Gastrocnemius medialis (tissue), 4 donors: ENCODE measurements at regions not wholly inside any gene's neighbourhood (a gene's known extent, or its start where the extent isn't known, plus 50 kb on each side); places are given as distances from the start of the nearest gene placed in this dataset.

Experiments used
- ATAC-seq, 2 donors: fragments of 150-250 bp; one replicate each; pipeline ENCODE4 v1.9.1; 2016
- DNase-seq, 2 donors: peaks; one replicate each; pipeline ENCODE4 v3.0.0-alpha.2; 2019
- H3K27ac ChIP-seq, 4 donors: fragments of 200-600 bp; sonication (generic); 1 replicate in 1 of 4; 2 replicates in 3 of 4; pipeline ENCODE4 v1.5.1; 2016 to 2018; ENCODE audit warnings: mild to moderate bottlenecking in 2 of 4, moderate library complexity in 1 of 4
- H3K27me3 ChIP-seq, 3 donors: fragments of 200-600 bp; sonication (generic) in 2 of 3; 1 replicate in 1 of 3; 2 replicates in 2 of 3; pipeline versions ENCODE4 v1.5.1 to v1.6.0; 2016 to 2019; ENCODE audit warnings: mild to moderate bottlenecking in 1 of 3, moderate library complexity in 1 of 3
- H3K36me3 ChIP-seq, 2 donors: fragments of 200-600 bp; sonication (generic) in 1 of 2; one replicate each; pipeline ENCODE4 v1.5.1; 2017 to 2018
- H3K4me1 ChIP-seq, 2 donors: fragments of 200-600 bp; sonication (generic) in 1 of 2; one replicate each; pipeline ENCODE4 v1.5.1; 2016 to 2017; ENCODE audit warnings: mild to moderate bottlenecking in 2 of 2
- H3K4me3 ChIP-seq, 4 donors: fragments of 200-600 bp; sonication (generic) in 3 of 4; 1 replicate in 1 of 4; 2 replicates in 3 of 4; pipeline ENCODE4 v1.5.1; 2016 to 2019; ENCODE audit warnings: mild to moderate bottlenecking in 2 of 4
- H3K9me3 ChIP-seq, 3 donors: fragments of 200-600 bp; sonication (generic) in 2 of 3; 1 replicate in 1 of 3; 2 replicates in 2 of 3; pipeline ENCODE4 v1.5.1; 2016 to 2019
- CTCF ChIP-seq, 5 experiments: fragments of 450-650 bp in 3 of 5; fragments of 200-600 bp in 2 of 5; sonication (generic) in 2 of 5; IDR thresholded peaks in 4 of 5; conservative IDR thresholded peaks in 1 of 5; 1 replicate in 4 of 5; 2 replicates in 1 of 5; pipeline ENCODE4 v1.5.1; 2016 to 2019; ENCODE audit warnings: antibody characterized with exemption in 5 of 5, mild to moderate bottlenecking in 3 of 5, moderate library complexity in 3 of 5
- POLR2A ChIP-seq, 2 donors: fragments of 450-650 bp; IDR thresholded peaks; one replicate each; pipeline ENCODE4 v1.6.1; 2017; ENCODE audit warnings: antibody characterized with exemption in 2 of 2, mild to moderate bottlenecking in 2 of 2, moderate library complexity in 2 of 2
- in situ Hi-C, 4 donors: fragments of 200-750 bp; cut with MboI; loops; one replicate each; pipeline versions ENCODE4 v1.15.0 to v1.8.0; 2017; ENCODE audit warnings: low sequenced_read_pairs in 4 of 4
- intact Hi-C: fragments of 100-400 bp; cut with DNase I; formaldehyde crosslinking; loops from one replicate; pipeline ENCODE4 v1.15.1; 2023; ENCODE audit warnings: low total_unique reads

- no peak for TF ChIP-seq POLR2A (IDR thresholded peaks at IDR 0.05)
- no peaks in the 10 kb centered on the region for H3K9me3 ChIP-seq
- H3K27me3 ChIP-seq = no peaks in the 10 kb centered on the region
- no peaks in the 10 kb centered on the region for H3K4me1 ChIP-seq
- H3K4me3 ChIP-seq = no peak overlapping the region
- intact Hi-C loops (no loop called here), in situ Hi-C loops (no loop called here)
- no peaks in the 10 kb centered on the region for H3K36me3 ChIP-seq
- H3K27ac ChIP-seq = no peak overlapping the region
- no peak for ATAC-seq
- DNase-seq = no peak
These were observed 407.6 kb upstream of the MANEA start for GRCh38 chr6:95169775-95170174.

- Histone ChIP-seq H3K9me3 (no peaks in the 10 kb centered on the region), H3K4me1 (no peaks in the 10 kb centered on the region), H3K27me3 (no peaks in the 10 kb centered on the region), H3K36me3 (no peaks in the 10 kb centered on the region), H3K27ac (no peak overlapping the region), H3K4me3 (no peak overlapping the region)
- intact Hi-C loops = no loop called here
- in situ Hi-C loops = no loop called here
- TF ChIP-seq POLR2A (IDR thresholded peaks at IDR 0.05) (no peak), CTCF (IDR thresholded peaks at IDR 0.05 in 4 of 5, conservative IDR thresholded peaks at IDR 0.05 in 1 of 5) (no peak)
- ATAC-seq = no peak
- no peak for DNase-seq
These were observed 401.2 kb upstream of the MANEA start for GRCh38 chr6:95175927-95176675.

- TF ChIP-seq CTCF (IDR thresholded peaks at IDR 0.05 in 4 of 5, conservative IDR thresholded peaks at IDR 0.05 in 1 of 5) = no peak
- TF ChIP-seq POLR2A (IDR thresholded peaks at IDR 0.05) = no peak
- no peak for ATAC-seq
- intact Hi-C loops = no loop called here
- no peak overlapping the region for H3K27ac ChIP-seq
- in situ Hi-C loops = no loop called here
- H3K4me3 ChIP-seq = no peak overlapping the region
- H3K36me3 ChIP-seq = no peaks in the 10 kb centered on the region
- H3K9me3 ChIP-seq = no peaks in the 10 kb centered on the region
- no peak for DNase-seq
- no peaks in the 10 kb centered on the region for H3K27me3 ChIP-seq
- no peaks in the 10 kb centered on the region for H3K4me1 ChIP-seq
These were observed 391.5 kb upstream of the MANEA start for GRCh38 chr6:95185874-95186273.

- H3K27ac ChIP-seq = no peak overlapping the region
- TF ChIP-seq POLR2A (IDR thresholded peaks at IDR 0.05) (no peak), CTCF (IDR thresholded peaks at IDR 0.05 in 4 of 5, conservative IDR thresholded peaks at IDR 0.05 in 1 of 5) (no peak)
- in situ Hi-C loops (no loop called here), intact Hi-C loops (no loop called here)
- H3K4me1 ChIP-seq = no peaks in the 10 kb centered on the region
- H3K36me3 ChIP-seq = no peaks in the 10 kb centered on the region
- ATAC-seq (no peak), DNase-seq (no peak)
- no peak overlapping the region for H3K4me3 ChIP-seq
- H3K27me3 ChIP-seq = no peaks in the 10 kb centered on the region
- H3K9me3 ChIP-seq = no peaks in the 10 kb centered on the region
These were observed 390.6 kb upstream of the MANEA start for GRCh38 chr6:95186710-95187109.

GRCh38 chr6:95197590-95197989 lies 379.7 kb upstream of the MANEA start:
- in situ Hi-C loops (no loop called here), intact Hi-C loops (no loop called here)
- no peak for DNase-seq
- no peak overlapping the region for H3K27ac ChIP-seq
- H3K36me3 ChIP-seq = no peaks in the 10 kb centered on the region
- no peak overlapping the region for H3K4me3 ChIP-seq
- H3K27me3 ChIP-seq = no peaks in the 10 kb centered on the region
- no peaks in the 10 kb centered on the region for H3K4me1 ChIP-seq
- H3K9me3 ChIP-seq = no peaks in the 10 kb centered on the region
- no peak for TF ChIP-seq POLR2A (IDR thresholded peaks at IDR 0.05)
- no peak for TF ChIP-seq CTCF (IDR thresholded peaks at IDR 0.05 in 4 of 5, conservative IDR thresholded peaks at IDR 0.05 in 1 of 5)
- ATAC-seq = no peak
